A549 (cell line): ENCODE measurements at regions not wholly inside any gene's neighbourhood (a gene's known extent, or its start where the extent isn't known, plus 50 kb on each side); places are given as distances from the start of the nearest gene placed in this dataset.

Experiments
- JUNB ChIP-seq: fragments of >200 bp; sonication (Bioruptor Twin); formaldehyde crosslinking; IDR thresholded peaks from 2 replicates; pipeline ENCODE4 v1.6.1; 2016
- KDM1A ChIP-seq: fragments of 200-600 bp; sonication (generic); IDR thresholded peaks from 2 replicates; pipeline ENCODE4 v1.6.1; 2016; ENCODE audit warnings: low read depth, mild to moderate bottlenecking
- MAZ ChIP-seq: fragments of 150-350 bp; IDR thresholded peaks from 2 replicates; pipeline ENCODE4 v1.6.1; 2014; ENCODE audit warnings: antibody characterized with exemption, low read depth, low read length, borderline replicate concordance
- MYC ChIP-seq: IDR thresholded peaks from 2 replicates; pipeline ENCODE4 v1.6.1; 2012; ENCODE audit warnings: mild to moderate bottlenecking, inconsistent platforms, low read length, improper control_type of control experiment, borderline replicate concordance
- POLR2A ChIP-seq: IDR thresholded peaks from 2 replicates; pipeline ENCODE4 v1.6.1; 2012; ENCODE audit warnings: mild to moderate bottlenecking, low read length
- REST ChIP-seq: fragments of 200-600 bp; sonication (generic); IDR thresholded peaks from 2 replicates; pipeline ENCODE4 v1.6.1; 2016; ENCODE audit warnings: antibody characterized with exemption, mild to moderate bottlenecking, moderate library complexity
- RFX5 ChIP-seq: fragments of 450-650 bp; IDR thresholded peaks from 2 replicates; pipeline ENCODE4 v1.7.1; 2014; ENCODE audit warnings: antibody characterized with exemption, mild to moderate bottlenecking, moderate library complexity
- SREBF2 ChIP-seq: fragments of 450-650 bp; IDR thresholded peaks from 2 replicates; pipeline ENCODE4 v1.6.1; 2014; ENCODE audit warnings: mild to moderate bottlenecking, moderate library complexity
- TF ChIP-seq, protein P1 (sequence below): fragments of >200 bp; sonication (Bioruptor Twin); formaldehyde crosslinking; IDR thresholded peaks from 3 replicates; pipeline ENCODE4 v1.5.1; 2016

- TF ChIP-seq MYC (no peak), MAZ (no peak), RFX5 (no peak), SREBF2 (no peak), REST (no peak), KDM1A (no peak), JUNB (no peak), POLR2A (no peak)
- TF ChIP-seq, protein P1, sequence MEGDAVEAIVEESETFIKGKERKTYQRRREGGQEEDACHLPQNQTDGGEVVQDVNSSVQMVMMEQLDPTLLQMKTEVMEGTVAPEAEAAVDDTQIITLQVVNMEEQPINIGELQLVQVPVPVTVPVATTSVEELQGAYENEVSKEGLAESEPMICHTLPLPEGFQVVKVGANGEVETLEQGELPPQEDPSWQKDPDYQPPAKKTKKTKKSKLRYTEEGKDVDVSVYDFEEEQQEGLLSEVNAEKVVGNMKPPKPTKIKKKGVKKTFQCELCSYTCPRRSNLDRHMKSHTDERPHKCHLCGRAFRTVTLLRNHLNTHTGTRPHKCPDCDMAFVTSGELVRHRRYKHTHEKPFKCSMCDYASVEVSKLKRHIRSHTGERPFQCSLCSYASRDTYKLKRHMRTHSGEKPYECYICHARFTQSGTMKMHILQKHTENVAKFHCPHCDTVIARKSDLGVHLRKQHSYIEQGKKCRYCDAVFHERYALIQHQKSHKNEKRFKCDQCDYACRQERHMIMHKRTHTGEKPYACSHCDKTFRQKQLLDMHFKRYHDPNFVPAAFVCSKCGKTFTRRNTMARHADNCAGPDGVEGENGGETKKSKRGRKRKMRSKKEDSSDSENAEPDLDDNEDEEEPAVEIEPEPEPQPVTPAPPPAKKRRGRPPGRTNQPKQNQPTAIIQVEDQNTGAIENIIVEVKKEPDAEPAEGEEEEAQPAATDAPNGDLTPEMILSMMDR = no peak
Measured at GRCh38 chr4:38468339-38468866, 195.6 kb upstream of the KLF3 start.
